Daoy (cell line): ENCODE measurements at regions not wholly inside any gene's neighbourhood (a gene's known extent, or its start where the extent isn't known, plus 50 kb on each side); places are given as distances from the start of the nearest gene placed in this dataset.

Source experiments
- DNase-seq: peaks from one replicate; pipeline ENCODE4 v3.0.0-alpha.2; 2015; ENCODE audit warnings: low read depth

GRCh38 chr10:107919626-107920235 lies 755.2 kb upstream of the SORCS1 start:
- DNase-seq = no peak

GRCh38 chr10:107918171-107918570 lies 753.7 kb upstream of the SORCS1 start:
- DNase-seq = no peak

- no peak for DNase-seq
Observed at GRCh38 chr10:107915215-107915610, 750.7 kb upstream of the SORCS1 start.

- DNase-seq = no peak
Observed at GRCh38 chr10:107914450-107915214, 750.1 kb upstream of the SORCS1 start.

- no peak for DNase-seq
Observed at GRCh38 chr10:107913317-107914294, 749.1 kb upstream of the SORCS1 start.

- no peak for DNase-seq
Observed at GRCh38 chr10:107901076-107901475, 736.6 kb upstream of the SORCS1 start.

- no peak for DNase-seq
Observed at GRCh38 chr10:107900131-107900530, 735.6 kb upstream of the SORCS1 start.

GRCh38 chr10:107899502-107900062 lies 735.1 kb upstream of the SORCS1 start:
- DNase-seq = no peak

GRCh38 chr10:107899075-107899474 lies 734.6 kb upstream of the SORCS1 start:
- DNase-seq = no peak

GRCh38 chr10:107898392-107898791 lies 733.9 kb upstream of the SORCS1 start:
- no peak for DNase-seq

GRCh38 chr10:107894516-107894915 lies 730.0 kb upstream of the SORCS1 start:
- DNase-seq = no peak

GRCh38 chr10:107889105-107889504 lies 724.6 kb upstream of the SORCS1 start:
- DNase-seq = no peak

- no peak for DNase-seq
Observed at GRCh38 chr10:107880185-107880584, 715.7 kb upstream of the SORCS1 start.

- DNase-seq = no peak
Observed at GRCh38 chr10:107873007-107873406, 708.5 kb upstream of the SORCS1 start.

- no peak for DNase-seq
Observed at GRCh38 chr10:107865691-107866090, 701.2 kb upstream of the SORCS1 start.

- no peak for DNase-seq
Observed at GRCh38 chr10:107859065-107859464, 694.6 kb upstream of the SORCS1 start.

- DNase-seq = no peak
Observed at GRCh38 chr10:107856047-107856315, 691.5 kb upstream of the SORCS1 start.

- DNase-seq = no peak
Observed at GRCh38 chr10:107855301-107856046, 691.0 kb upstream of the SORCS1 start.

GRCh38 chr10:107848726-107849360 lies 684.3 kb upstream of the SORCS1 start:
- no peak for DNase-seq

- DNase-seq = no peak
Observed at GRCh38 chr10:107847620-107848019, 683.1 kb upstream of the SORCS1 start.

- no peak for DNase-seq
Observed at GRCh38 chr10:107834706-107835105, 670.2 kb upstream of the SORCS1 start.
